ENCODE measurements at regions not wholly inside any gene's neighbourhood (a gene's known extent, or its start where the extent isn't known, plus 50 kb on each side); places are given as distances from the start of the nearest gene placed in this dataset.
"Not testable (repeated sequence)": the region's sequence is repeated elsewhere in the genome, so short reads cannot be mapped to it uniquely, and the experiment has no call there.

DNA sequence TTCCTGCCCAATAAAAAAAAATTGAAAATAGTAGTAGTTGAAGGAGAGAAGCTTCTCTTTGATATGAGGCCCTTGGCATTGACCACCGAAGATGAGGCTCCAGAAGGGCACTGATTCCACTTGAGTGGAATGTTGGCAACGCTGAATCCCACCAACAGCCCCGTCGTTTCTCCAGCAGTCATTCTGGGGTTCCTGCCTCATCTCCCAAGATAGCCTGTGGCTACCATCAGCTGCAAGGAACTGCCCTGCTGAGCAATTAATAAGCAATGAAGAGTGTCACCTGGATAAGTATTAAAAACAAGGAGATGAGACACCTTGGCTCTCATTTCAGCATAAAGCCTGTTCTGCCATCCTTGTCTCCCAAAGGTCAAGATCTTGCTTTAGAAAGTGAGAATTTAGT is 144.1 kb downstream of the CSNK2A3 start:
- Histone ChIP-seq H3K27ac (no peak overlapping the region), H3K36me3 (no peaks in the 10 kb centered on the region), H3K27me3 (ENCODE audit: insufficient read depth, low read depth, severe bottlenecking) (no peaks in the 10 kb centered on the region), H3K9me3 (ENCODE audit: severe bottlenecking) (no peaks in the 10 kb centered on the region), H3K4me3 (ENCODE audit: low read depth, low read length) (no peak overlapping the region)
- no peak for DNase-seq
- TF ChIP-seq, protein P1, sequence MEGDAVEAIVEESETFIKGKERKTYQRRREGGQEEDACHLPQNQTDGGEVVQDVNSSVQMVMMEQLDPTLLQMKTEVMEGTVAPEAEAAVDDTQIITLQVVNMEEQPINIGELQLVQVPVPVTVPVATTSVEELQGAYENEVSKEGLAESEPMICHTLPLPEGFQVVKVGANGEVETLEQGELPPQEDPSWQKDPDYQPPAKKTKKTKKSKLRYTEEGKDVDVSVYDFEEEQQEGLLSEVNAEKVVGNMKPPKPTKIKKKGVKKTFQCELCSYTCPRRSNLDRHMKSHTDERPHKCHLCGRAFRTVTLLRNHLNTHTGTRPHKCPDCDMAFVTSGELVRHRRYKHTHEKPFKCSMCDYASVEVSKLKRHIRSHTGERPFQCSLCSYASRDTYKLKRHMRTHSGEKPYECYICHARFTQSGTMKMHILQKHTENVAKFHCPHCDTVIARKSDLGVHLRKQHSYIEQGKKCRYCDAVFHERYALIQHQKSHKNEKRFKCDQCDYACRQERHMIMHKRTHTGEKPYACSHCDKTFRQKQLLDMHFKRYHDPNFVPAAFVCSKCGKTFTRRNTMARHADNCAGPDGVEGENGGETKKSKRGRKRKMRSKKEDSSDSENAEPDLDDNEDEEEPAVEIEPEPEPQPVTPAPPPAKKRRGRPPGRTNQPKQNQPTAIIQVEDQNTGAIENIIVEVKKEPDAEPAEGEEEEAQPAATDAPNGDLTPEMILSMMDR (IDR thresholded peaks at IDR 0.05; ENCODE audit: low read depth, low read length), result no peak

DNA sequence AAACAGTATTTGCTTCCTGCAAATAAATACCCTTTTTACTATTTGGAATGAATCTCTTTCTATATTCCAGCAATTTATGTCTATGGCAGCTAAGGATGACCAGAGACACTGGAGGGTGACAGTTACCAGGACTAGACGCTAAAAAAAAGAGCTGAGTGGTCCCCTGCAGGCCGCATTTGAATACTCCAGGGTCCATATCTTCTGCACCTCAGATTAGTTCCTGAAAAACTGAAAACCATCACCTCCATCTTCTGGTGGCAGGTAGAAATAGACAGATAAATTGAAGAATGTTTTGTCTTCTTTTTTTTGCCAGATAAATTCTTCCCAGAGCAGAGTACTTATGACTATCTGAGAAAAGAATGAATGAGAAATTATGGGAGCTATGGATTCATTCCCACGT is 145.6 kb downstream of the CSNK2A3 start:
- Histone ChIP-seq H3K36me3 (no peaks in the 10 kb centered on the region), H3K4me3 (ENCODE audit: low read depth, low read length) (no peak overlapping the region), H3K27me3 (ENCODE audit: insufficient read depth, low read depth, severe bottlenecking) (no peaks in the 10 kb centered on the region), H3K9me3 (ENCODE audit: severe bottlenecking) (no peaks in the 10 kb centered on the region), H3K27ac (no peak overlapping the region)
- TF ChIP-seq, protein P1 (IDR thresholded peaks at IDR 0.05; ENCODE audit: low read depth, low read length), result 0 out of 2 replicates have a peak, but pooled peaks have one; percentile 2
- no peak for DNase-seq

DNA sequence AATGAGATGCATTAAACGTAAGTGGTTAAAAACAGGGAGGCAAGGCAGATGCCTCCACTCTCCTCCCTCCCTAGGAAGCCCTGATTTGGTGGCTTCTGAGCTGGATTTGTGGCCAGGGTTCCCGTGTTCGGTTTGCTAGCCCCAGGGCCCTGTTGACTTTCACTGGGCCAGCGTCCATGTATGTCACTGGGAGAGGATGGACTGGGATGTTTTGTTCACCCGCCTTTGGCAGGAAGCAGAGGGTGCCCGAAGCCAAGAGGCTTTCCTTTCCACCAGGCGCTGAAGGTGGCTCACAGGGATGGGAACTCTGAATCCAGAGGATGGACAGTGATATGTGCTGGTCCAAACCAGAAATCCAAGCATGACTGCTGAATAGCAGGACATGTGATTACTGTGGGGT is 146.6 kb downstream of the CSNK2A3 start:
- Histone ChIP-seq H3K9me3 (ENCODE audit: severe bottlenecking) (no peaks in the 10 kb centered on the region), H3K27ac (no peak overlapping the region), H3K27me3 (ENCODE audit: insufficient read depth, low read depth, severe bottlenecking) (no peaks in the 10 kb centered on the region), H3K36me3 (no peaks in the 10 kb centered on the region), H3K4me3 (ENCODE audit: low read depth, low read length) (no peak overlapping the region)
- no peak for DNase-seq
- TF ChIP-seq, protein P1 (IDR thresholded peaks at IDR 0.05; ENCODE audit: low read depth, low read length), result no peak

DNA sequence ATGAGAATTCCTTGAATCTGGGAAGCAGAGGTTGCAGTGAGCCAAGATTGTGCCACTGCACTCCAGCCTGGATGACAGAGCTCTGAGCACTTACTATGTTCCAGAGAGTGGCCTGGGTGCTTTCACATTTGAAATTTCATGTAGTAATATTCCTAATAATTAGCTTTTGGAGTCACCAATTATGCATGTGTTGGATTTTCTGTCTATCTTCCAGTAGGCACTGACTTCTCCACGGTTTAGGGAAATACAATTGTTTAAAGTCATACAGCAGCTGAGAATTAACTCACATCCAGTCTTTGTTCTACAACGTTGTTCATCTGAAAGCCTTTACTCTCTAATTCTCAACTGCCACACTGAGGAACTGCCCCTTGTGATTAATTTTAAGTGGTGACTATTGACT is 150.2 kb downstream of the CSNK2A3 start:
- TF ChIP-seq, protein P1 (IDR thresholded peaks at IDR 0.05; ENCODE audit: low read depth, low read length), result no peak
- H3K36me3 ChIP-seq, result no peaks in the 10 kb centered on the region
- no peak for DNase-seq

DNA sequence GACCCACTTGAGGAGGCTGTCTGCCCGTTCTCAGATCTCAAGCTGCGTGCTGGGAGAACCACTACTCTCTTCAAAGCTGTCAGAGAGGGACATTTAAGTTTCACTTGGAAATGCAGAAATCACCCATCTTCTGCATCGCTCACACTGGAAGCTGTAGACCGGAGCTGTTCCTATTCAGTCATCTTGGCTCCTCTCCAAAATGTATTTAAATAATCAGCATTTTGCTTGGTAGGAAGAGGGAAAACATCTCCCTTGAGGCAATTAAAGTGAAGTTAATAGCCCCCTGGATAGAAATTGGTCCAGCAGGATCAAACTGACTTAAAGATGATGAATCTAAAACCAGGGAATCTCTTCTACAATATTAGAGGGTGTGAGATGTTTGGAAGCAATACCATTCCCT is 151.7 kb downstream of the CSNK2A3 start:
- not testable (repeated sequence) for H3K9me3 ChIP-seq (ENCODE audit: severe bottlenecking); H3K27ac ChIP-seq; H3K27me3 ChIP-seq (ENCODE audit: insufficient read depth, low read depth, severe bottlenecking); H3K36me3 ChIP-seq; H3K4me3 ChIP-seq (ENCODE audit: low read depth, low read length); DNase-seq

More for the DNA sequence above, 150.2 kb downstream of the CSNK2A3 start:
- Histone ChIP-seq H3K4me3 (ENCODE audit: low read depth, low read length) (no peak overlapping the region), H3K27ac (no peak overlapping the region), H3K9me3 (ENCODE audit: severe bottlenecking) (no peaks in the 10 kb centered on the region), H3K27me3 (ENCODE audit: insufficient read depth, low read depth, severe bottlenecking) (no peaks in the 10 kb centered on the region)

DNA sequence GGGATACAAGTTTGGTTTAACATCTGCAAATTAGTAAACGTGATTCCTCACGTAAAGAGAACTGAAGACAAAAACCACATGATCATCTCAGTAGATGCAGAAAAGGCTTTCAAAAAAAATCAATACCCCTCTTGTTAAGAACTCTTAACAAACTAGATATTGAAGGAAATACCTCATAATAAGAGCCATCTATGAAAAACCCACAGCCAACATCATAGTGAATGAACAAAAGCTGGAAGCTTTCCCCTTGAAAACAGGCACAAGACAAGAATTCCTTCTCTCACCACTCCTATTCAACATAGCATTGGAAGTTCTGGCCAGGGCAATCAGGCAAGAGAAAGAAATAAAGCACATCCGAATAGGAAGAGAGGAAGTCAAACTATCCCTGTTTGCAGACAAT is 160.5 kb downstream of the CSNK2A3 start:
- Histone ChIP-seq H3K4me3 (ENCODE audit: low read depth, low read length) (no peak overlapping the region), H3K9me3 (ENCODE audit: severe bottlenecking) (peaks cover 2% of the 10 kb centered on the region), H3K27ac (no peak overlapping the region), H3K36me3 (no peaks in the 10 kb centered on the region), H3K27me3 (ENCODE audit: insufficient read depth, low read depth, severe bottlenecking) (no peaks in the 10 kb centered on the region)
- TF ChIP-seq, protein P1 (IDR thresholded peaks at IDR 0.05; ENCODE audit: low read depth, low read length), result no peak
- DNase-seq, result no peak
